Gastrocnemius medialis (tissue), 4 donors: ENCODE measurements at regions not wholly inside any gene's neighbourhood (a gene's known extent, or its start where the extent isn't known, plus 50 kb on each side); places are given as distances from the start of the nearest gene placed in this dataset.

Experiments
- CTCF ChIP-seq, 5 experiments: fragments of 450-650 bp in 3 of 5; fragments of 200-600 bp in 2 of 5; sonication (generic) in 2 of 5; IDR thresholded peaks in 4 of 5; conservative IDR thresholded peaks in 1 of 5; 1 replicate in 4 of 5; 2 replicates in 1 of 5; pipeline ENCODE4 v1.5.1; 2016 to 2019; ENCODE audit warnings: antibody characterized with exemption in 5 of 5, mild to moderate bottlenecking in 3 of 5, moderate library complexity in 3 of 5
- POLR2A ChIP-seq, 2 donors: fragments of 450-650 bp; IDR thresholded peaks; one replicate each; pipeline ENCODE4 v1.6.1; 2017; ENCODE audit warnings: antibody characterized with exemption in 2 of 2, mild to moderate bottlenecking in 2 of 2, moderate library complexity in 2 of 2

DNA sequence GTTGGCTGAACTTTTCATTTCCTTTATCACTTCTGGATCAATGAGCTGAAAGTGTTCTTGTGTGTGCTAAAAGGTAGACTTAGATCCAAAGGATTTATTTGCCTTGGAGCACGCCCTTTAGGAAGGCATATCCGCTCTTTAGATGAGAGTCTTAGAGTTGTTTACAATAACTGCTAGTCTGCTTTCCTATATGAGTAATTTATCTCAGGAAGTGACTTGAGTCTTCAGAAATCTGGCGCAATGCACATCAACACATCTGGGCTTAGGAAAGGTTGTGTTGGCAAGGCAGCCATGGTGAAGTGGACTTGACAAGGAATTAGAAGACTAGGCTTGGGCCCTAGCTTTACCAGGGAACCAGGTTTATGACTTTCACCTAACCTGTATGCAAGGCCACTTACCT lies 204.1 kb upstream of the PTGFR start:
- TF ChIP-seq CTCF (IDR thresholded peaks at IDR 0.05 in 4 of 5, conservative IDR thresholded peaks at IDR 0.05 in 1 of 5) (no peak), POLR2A (IDR thresholded peaks at IDR 0.05) (no peak)
